HG02973 (cell line): ENCODE measurements at regions not wholly inside any gene's neighbourhood (a gene's known extent, or its start where the extent isn't known, plus 50 kb on each side); places are given as distances from the start of the nearest gene placed in this dataset.
"Not testable (repeated sequence)": the region's sequence is repeated elsewhere in the genome, so short reads cannot be mapped to it uniquely, and the experiment has no call there.

Experiments
- ATAC-seq: cut with Tn5 transposase; IDR thresholded peaks from one replicate; pipeline ENCODE4 v1.9.1; 2021; ENCODE audit warnings: moderate library complexity; ENCODE audit not compliant: unreplicated experiment

DNA sequence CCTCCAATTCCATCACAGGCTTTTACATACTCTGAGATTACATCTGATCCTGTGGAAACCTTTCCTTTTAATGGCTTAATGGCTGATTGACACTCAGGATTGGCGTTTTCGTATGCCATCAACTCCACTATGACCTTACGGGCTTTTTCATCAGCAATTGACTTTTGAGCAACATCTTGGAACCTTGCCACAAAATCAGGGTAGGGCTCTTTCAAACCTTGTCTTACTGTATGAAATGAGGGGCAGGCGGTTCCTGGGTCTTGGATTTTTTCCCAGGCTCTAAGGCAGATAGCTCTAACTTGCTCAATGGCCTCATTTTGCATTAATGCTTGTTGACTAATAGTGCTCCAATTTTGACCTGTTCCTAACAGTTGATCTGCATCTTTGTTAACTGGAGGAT, 250.9 kb upstream of the PRKCQ start:
- ATAC-seq, result not testable (repeated sequence)

DNA sequence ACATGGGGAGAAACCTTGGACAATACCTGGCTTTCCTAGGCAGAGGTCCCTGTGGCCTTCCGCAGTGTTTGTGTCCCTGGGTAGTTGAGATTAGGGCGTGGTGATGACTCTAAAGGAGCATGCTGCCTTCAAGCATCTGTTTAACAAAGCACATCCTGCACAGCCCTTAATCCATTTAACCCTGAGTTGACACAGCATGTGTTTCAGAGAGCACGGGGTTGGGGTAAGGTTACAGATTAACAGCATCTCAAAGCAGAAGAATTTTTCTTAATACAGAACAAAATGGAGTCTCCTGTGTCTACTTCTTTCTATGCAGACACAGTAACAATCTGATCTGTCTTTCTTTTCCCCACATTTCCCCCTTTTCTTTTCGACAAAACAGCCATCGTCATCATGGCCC, 244.7 kb upstream of the PRKCQ start:
- not testable (repeated sequence) for ATAC-seq

DNA sequence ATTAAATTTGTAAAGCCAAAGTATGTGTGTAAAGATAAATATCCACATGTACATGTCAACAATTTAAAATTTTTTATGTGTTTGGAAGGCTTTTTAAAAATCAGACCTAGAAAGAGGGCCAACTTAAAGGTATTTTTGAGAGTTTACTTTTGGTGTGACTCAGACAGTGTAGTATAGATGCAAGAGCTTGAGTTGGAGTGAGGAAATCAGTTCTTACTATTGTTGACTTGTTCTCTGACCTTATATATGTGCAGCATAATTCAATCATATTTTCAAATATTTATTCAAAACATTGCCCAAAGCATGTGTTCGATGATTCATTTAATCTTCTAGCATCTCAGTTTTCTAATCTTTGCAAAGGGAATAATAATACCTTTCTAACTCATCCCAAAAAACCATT, 243.7 kb upstream of the PRKCQ start:
- no peak for ATAC-seq

GRCh38 chr10:6819301-6819700, 239.2 kb upstream of the PRKCQ start:
- ATAC-seq, result no peak

DNA sequence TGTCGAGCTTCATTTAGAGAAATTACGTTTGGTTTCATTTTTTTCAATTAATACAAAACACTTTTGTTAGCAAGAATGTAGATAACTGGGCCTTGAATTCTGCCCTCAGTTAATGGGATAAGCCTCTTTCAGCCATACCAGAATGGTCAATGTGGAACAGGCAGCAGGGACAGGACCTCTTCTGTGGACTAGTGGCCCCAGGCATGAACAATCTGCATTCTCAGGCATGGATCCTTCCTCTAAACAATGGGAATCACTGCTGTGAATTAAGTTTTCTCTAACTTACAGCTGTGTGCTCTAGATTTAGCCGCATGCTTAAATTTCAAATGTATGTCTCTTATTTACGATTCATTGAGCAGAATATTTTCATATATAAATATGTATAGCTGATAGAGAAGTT, 237.7 kb upstream of the PRKCQ start:
- ATAC-seq, result no peak

- ATAC-seq, result no peak
These were observed 235.3 kb upstream of the PRKCQ start for GRCh38 chr10:6815346-6815745.

GRCh38 chr10:6813856-6814255, 233.8 kb upstream of the PRKCQ start:
- ATAC-seq, result no peak

- no peak for ATAC-seq
These were observed 233.2 kb upstream of the PRKCQ start for GRCh38 chr10:6813306-6813705.

DNA sequence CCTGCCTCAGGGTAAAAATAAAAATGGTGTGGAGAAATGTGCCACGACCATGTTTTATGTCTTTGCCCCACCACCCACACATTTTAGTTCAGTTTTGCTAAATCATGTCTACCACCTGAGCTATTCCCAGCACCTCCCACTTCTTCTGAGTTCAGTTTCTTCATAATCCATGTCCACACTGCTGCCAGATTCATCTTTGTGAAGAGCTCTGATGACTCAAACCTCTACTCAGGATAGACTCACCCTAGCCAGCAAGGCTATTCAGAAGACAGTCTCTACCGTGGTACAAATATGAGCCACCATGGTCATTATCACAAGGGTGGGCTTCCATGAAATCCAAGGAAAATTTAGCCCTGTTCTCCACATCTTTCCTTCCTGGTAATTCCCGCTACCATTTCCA, 231.1 kb upstream of the PRKCQ start:
- ATAC-seq, result no peak

- no peak for ATAC-seq
These were observed 223.3 kb upstream of the PRKCQ start for GRCh38 chr10:6803427-6803783.

GRCh38 chr10:6802759-6803426, 222.8 kb upstream of the PRKCQ start:
- ATAC-seq, result no peak

- no peak for ATAC-seq
These were observed 216.2 kb upstream of the PRKCQ start for GRCh38 chr10:6796231-6796630.

- ATAC-seq, result no peak
These were observed 215.5 kb upstream of the PRKCQ start for GRCh38 chr10:6795541-6795940.

- not testable (repeated sequence) for ATAC-seq
These were observed 214.8 kb upstream of the PRKCQ start for GRCh38 chr10:6794841-6795240.

- ATAC-seq, result no peak
These were observed 214.4 kb upstream of the PRKCQ start for GRCh38 chr10:6794441-6794840.

DNA sequence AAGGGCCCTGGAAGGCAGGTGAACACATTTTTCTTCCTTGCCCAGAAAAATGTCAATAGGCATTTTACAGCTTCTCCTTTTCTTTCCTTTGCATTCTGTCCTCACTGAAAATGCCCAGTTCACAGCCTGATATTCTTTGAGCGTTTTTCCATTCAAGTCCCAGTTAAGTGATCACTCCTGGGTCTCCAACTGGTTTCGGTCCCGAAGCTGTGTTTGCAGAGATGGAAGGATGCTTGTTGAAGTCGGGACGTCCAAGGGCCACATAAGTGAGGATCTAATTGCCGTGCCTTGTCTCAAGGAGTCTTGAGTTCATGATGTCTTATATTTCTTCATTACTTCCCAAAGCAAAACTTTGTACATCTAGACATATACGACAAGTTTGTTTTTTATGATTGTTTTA, 208.7 kb upstream of the PRKCQ start:
- no peak for ATAC-seq

- no peak for ATAC-seq
These were observed 208.2 kb upstream of the PRKCQ start for GRCh38 chr10:6788231-6788630.

GRCh38 chr10:6787718-6788117, 207.6 kb upstream of the PRKCQ start:
- no peak for ATAC-seq

DNA sequence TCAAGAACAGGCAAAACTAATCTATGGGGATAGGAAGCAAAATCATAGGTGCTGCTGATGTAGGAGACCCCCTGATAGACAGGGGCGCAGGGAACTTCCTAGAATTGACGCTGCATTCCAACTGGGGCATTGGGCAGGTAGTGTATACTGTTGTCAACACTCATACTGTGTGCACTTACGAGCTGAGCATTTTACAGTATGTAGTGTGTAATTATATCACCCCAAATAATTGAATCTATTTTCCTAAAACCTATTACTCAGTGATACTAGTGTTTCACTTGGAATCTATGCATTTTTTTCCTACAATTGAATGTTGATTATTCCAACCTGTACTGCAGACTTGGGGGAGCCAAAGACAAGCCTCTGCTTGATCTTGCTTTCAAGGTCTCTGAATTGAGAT, 207.0 kb upstream of the PRKCQ start:
- ATAC-seq, result no peak

GRCh38 chr10:6786579-6787031, 206.5 kb upstream of the PRKCQ start:
- ATAC-seq, result no peak

DNA sequence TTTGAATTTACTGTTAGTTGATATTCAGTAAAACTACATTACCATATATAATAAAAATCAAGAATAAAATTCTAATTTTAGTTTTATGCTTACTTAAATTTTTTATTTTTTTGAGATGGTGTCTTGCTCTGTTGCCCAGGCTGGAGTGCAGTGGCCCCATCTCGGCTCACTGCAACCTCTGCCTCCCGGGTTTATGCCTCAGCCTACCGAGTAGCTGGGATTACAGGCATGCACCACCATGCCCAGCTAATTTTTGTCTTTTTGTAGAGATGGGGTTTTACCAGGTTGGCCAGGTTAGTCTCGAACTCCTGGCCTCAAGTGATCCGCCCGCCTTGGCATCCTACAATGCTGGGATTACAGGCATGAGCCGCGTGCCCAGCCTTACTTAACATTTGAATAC, 204.4 kb upstream of the PRKCQ start:
- ATAC-seq, result not testable (repeated sequence)

- ATAC-seq, result no peak
These were observed 203.4 kb upstream of the PRKCQ start for GRCh38 chr10:6783471-6783870.

DNA sequence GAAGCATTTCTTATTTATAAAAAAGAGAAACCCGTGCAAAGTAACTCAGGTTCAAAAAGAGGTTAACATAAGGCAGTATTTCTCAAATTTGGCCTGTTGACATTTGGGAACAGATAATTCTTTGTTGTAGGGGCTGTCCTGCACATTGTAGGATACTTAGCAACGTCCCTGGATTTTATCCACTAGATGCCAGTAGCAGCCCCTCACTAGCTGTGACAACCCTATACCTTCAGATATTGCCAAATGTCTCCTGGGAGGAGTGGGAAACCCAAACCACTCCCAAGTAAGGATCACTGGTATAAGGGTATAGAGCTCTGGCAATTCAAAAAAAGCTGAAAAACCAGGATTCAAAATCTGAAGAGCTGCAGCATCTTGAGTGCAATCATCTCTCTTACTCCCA, 202.3 kb upstream of the PRKCQ start:
- ATAC-seq, result no peak
